ENCODE measurements at regions not wholly inside any gene's neighbourhood (a gene's known extent, or its start where the extent isn't known, plus 50 kb on each side); places are given as distances from the start of the nearest gene placed in this dataset.
A peak's percentile ranks its signal among the peaks of the same experiment; 100 is the strongest.

DNA sequence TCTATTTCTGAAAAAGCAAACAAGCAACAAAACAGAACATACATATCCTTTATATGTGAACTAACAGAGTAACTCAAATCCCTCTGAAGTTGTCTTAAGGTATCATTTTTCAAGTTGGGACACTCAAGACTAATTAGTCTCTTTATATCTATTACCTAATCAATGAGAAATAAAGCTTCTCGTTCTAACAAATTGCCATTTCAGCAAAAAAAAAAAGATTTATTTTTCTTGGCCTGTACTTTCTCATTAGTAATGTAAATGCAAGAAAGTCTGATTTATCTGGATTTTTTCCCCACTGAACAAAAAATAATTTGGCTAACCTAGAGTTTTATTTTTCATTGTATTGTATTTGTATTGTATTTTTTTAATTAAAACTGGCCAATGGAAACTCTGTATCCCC, 176.1 kb upstream of the NOL4 start:
- Histone ChIP-seq H4K5ac (ENCODE audit: low read depth, low read length) (no peak overlapping the region), H3K27ac (ENCODE audit: insufficient read depth, low read length) (no peak overlapping the region), H2AK5ac (ENCODE audit: low read depth, low read length) (no peak overlapping the region), H3K18ac (ENCODE audit: low read depth, low read length) (no peak overlapping the region), H3K23ac (ENCODE audit: low read depth, low read length) (no peak overlapping the region), H3K56ac (ENCODE audit: extremely low read depth, insufficient read depth, low read length) (no peak overlapping the region), H3K9ac (ENCODE audit: low read depth, low read length) (no peak overlapping the region), H2BK120ac (ENCODE audit: low read depth, low read length) (no peak overlapping the region), H4K91ac (ENCODE audit: insufficient read depth, low read depth, low read length) (no peak overlapping the region), H3K4me2 (ENCODE audit: low read depth, low read length) (no peak overlapping the region), H3K36me3 (ENCODE audit: control insufficient read depth, insufficient read depth, low read length) (no peaks in the 10 kb centered on the region), H3K27me3 (ENCODE audit: control insufficient read depth, insufficient read depth, low read length) (no peaks in the 10 kb centered on the region), H3K9me1 (ENCODE audit: insufficient read depth, low read length) (no peaks in the 10 kb centered on the region), H2AK9ac (replicated peaks; ENCODE audit: low read depth, low read length, poor library complexity) (no peak overlapping the region), H2AFZ (replicated peaks; ENCODE audit: low read length, poor library complexity) (no peak overlapping the region), H2BK20ac (ENCODE audit: low read depth, low read length) (no peak overlapping the region), H2BK15ac (ENCODE audit: low read depth, low read length) (no peak overlapping the region), H3K4ac (ENCODE audit: low read depth, low read length) (no peak overlapping the region), H3K9me3 (ENCODE audit: control insufficient read depth, insufficient read depth, low read length) (no peaks in the 10 kb centered on the region), H3K79me1 (ENCODE audit: low read depth in 1 of 2, low read length in 2 of 2) (no peaks in the 10 kb centered on the region), H2BK5ac (ENCODE audit: low read depth, low read length, poor library complexity, severe bottlenecking) (no peak overlapping the region), H3K4me3 (ENCODE audit: insufficient read depth, low read depth, low read length) (no peak overlapping the region), H3K14ac (replicated peaks; ENCODE audit: low read depth, low read length) (no peak overlapping the region), H4K8ac (ENCODE audit: low read depth in 2 of 2, low read length in 2 of 2) (no peak overlapping the region), H4K20me1 (ENCODE audit: insufficient read depth, low read length) (no peaks in the 10 kb centered on the region), H3K4me1 (ENCODE audit: control insufficient read depth, insufficient read depth, low read length) (no peaks in the 10 kb centered on the region)
- CTCF ChIA-PET, result no interaction called here
- no CpG with 5 or more reads among the region's 1 CpG for WGBS, 2 experiments (ENCODE audit: extremely low coverage in 2 of 2, insufficient read length in 1 of 2)
- intact Hi-C loops (cut with micrococcal nuclease), result no loop called here
- BruUV-seq (replicated peaks), result no TSS peak
- TF ChIP-seq RFX5 (IDR thresholded peaks at IDR 0.05; ENCODE audit: low read depth, low read length), result no peak
- TF ChIP-seq SMC3 (IDR thresholded peaks at IDR 0.05; ENCODE audit: low read depth, low read length), result no peak
- TF ChIP-seq MAZ (IDR thresholded peaks at IDR 0.05; ENCODE audit: borderline replicate concordance, low read depth, low read length), result no peak
- peak; percentile 90 for TF ChIP-seq MAFK (IDR thresholded peaks at IDR 0.05; ENCODE audit: low read depth, low read length)
- ATAC-seq (ENCODE audit: low read depth) (no peak), DNase-seq (no peak)
- POLR2A ChIA-PET (ENCODE audit: unreplicated experiment), result no interaction called here
- dilution Hi-C loops (cut with HindIII; ENCODE audit: low sequenced_read_pairs, unreplicated experiment), result no loop called here
- in situ Hi-C loops (cut with MboI; ENCODE audit: low sequenced_read_pairs), result no loop called here
